ENCODE measurements at regions not wholly inside any gene's neighbourhood (a gene's known extent, or its start where the extent isn't known, plus 50 kb on each side); places are given as distances from the start of the nearest gene placed in this dataset.

GRCh38 chr12:68081561-68081960 lies 78.0 kb downstream of the IFNG start:
- Histone ChIP-seq H4K20me1 (ENCODE audit: control insufficient read depth, insufficient read depth) (no peaks in the 10 kb centered on the region), H3K79me2 (ENCODE audit: control insufficient read depth, insufficient read depth, low read length) (no peaks in the 10 kb centered on the region), H2AFZ (ENCODE audit: control insufficient read depth, low read depth, low read length) (no peak overlapping the region), H3K27ac (ENCODE audit: control insufficient read depth, insufficient read depth) (no peak overlapping the region), H3K4me3 (no peak overlapping the region), H3K4me2 (ENCODE audit: control insufficient read depth, insufficient read depth) (no peak overlapping the region), H3K4me1 (ENCODE audit: control insufficient read depth, insufficient read depth, low read length) (no peaks in the 10 kb centered on the region), H3K27me3 (replicated peaks in 1 of 2; ENCODE audit: control insufficient read depth in 2 of 2, insufficient read depth in 2 of 2, low read length in 1 of 2) (no peaks in the 10 kb centered on the region), H3K36me3 (ENCODE audit: control insufficient read depth in 2 of 2, insufficient read depth in 2 of 2, low read length in 1 of 2) (no peaks in the 10 kb centered on the region), H3K9ac (ENCODE audit: control insufficient read depth, insufficient read depth, low read length) (no peak overlapping the region), H3K9me3 (replicated peaks; ENCODE audit: control insufficient read depth, insufficient read depth, low read length) (peaks cover 2% of the 10 kb centered on the region; the same call in 2 of the 3 replicates)
- DNase-seq (ENCODE audit: low read depth, low spot score) (no peak), ATAC-seq (no peak), FAIRE-seq (no peak)
- intact Hi-C loops (cut with micrococcal nuclease; ENCODE audit: unreplicated experiment) (no loop called here), in situ Hi-C loops (cut with MboI) (no loop called here)
- TF ChIP-seq STAT1 (conservative IDR thresholded peaks at IDR 0.05): no peak
- TF ChIP-seq SRF (IDR thresholded peaks at IDR 0.05; ENCODE audit: low read depth in 2 of 2, low read length in 2 of 2): no peak
- no peak for TF ChIP-seq SIN3A (IDR thresholded peaks at IDR 0.05; ENCODE audit: low read depth, low read length)
- TF ChIP-seq PAX8 (IDR thresholded peaks at IDR 0.05): no peak
- TF ChIP-seq NBN (IDR thresholded peaks at IDR 0.05): no peak
- no peak for TF ChIP-seq ZNF687 (IDR thresholded peaks at IDR 0.05)
- TF ChIP-seq NFYB (IDR thresholded peaks at IDR 0.05; ENCODE audit: insufficient read depth, low read depth, low read length): no peak
- no peak for TF ChIP-seq ZNF274 (IDR thresholded peaks at IDR 0.05; ENCODE audit: insufficient read depth, insufficient read length)
- TF ChIP-seq NR2C1 (IDR thresholded peaks at IDR 0.05): no peak
- no peak for TF ChIP-seq KDM1A (IDR thresholded peaks at IDR 0.05; ENCODE audit: borderline replicate concordance)
- no peak for TF ChIP-seq CEBPB (IDR thresholded peaks at IDR 0.05; ENCODE audit: borderline replicate concordance in 1 of 2, low read depth in 2 of 2, low read length in 2 of 2)
- TF ChIP-seq CREM (IDR thresholded peaks at IDR 0.05; ENCODE audit: low read depth): no peak
- no peak for TF ChIP-seq MTA2 (IDR thresholded peaks at IDR 0.05; ENCODE audit: low read depth)
- no peak for TF ChIP-seq WRNIP1 (IDR thresholded peaks at IDR 0.05; ENCODE audit: borderline replicate concordance, low read depth, low read length)
- BruUV-seq (replicated peaks): no TSS peak
- ChIA-PET POLR2A (no interaction called here), RAD21 (ENCODE audit: unreplicated experiment) (no interaction called here), CTCF (interaction anchor here (0.6 kb wide), 1 partner anchor 558 kb away, joined by 3 read pairs; no protein-coding TSS in a partner anchor), SMC1A (ENCODE audit: uncharacterized antibody, unreplicated experiment) (interaction anchor here (1.0 kb wide), 1 partner anchor 35 kb away, joined by 4 read pairs; no protein-coding TSS in a partner anchor)
- WGBS (ENCODE audit: insufficient coverage, insufficient replicate concordance, low lambda C conversion rate, missing lambda C conversion rate): 91% methylated on average over 2 of the region's 2 CpGs
